GM18499 (cell line): ENCODE measurements at regions not wholly inside any gene's neighbourhood (a gene's known extent, or its start where the extent isn't known, plus 50 kb on each side); places are given as distances from the start of the nearest gene placed in this dataset.

Experiments used
- ATAC-seq: cut with Tn5 transposase; IDR thresholded peaks from one replicate; pipeline ENCODE4 v1.9.1; 2021; ENCODE audit warnings: moderate number of reproducible peaks; ENCODE audit not compliant: insufficient read depth, unreplicated experiment

DNA sequence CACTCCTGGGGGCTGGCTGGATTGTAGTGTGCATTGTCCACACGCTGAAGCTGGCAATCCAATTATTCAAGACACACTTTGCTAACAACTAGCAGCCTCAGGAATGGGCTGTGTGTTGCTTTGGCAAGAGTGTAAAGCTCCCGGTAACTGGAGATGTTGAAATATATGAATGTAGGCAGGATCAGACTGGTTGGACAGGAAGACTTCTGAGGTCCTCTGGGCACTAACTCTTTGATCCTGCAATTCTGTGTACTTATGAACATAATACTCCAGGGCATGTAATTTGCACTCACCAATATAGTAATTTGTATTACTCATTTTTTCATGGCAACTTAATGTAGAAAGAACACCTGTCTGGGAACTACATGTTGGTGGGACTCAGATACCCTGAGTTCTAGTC is 106.7 kb upstream of the SLC28A3 start:
- no peak for ATAC-seq

DNA sequence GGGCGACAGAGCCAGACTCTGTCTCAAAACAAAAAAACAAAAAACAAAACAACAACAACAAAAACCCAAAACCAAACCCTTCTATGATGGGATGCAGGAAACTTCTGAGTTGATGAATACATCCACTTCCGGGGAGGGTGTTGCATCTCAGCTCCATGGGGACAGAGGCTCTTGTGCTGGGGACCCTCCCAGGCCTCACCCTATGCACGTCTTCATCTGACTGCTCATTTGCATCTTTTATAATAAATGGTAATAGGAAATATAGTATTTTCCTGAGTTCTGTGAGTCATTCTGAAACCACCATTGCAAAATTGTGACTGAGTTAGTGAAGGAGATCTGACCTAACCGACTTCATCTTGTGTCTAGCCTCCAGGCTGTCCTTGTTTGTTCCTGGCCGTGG is 109.5 kb upstream of the SLC28A3 start:
- ATAC-seq = no peak

DNA sequence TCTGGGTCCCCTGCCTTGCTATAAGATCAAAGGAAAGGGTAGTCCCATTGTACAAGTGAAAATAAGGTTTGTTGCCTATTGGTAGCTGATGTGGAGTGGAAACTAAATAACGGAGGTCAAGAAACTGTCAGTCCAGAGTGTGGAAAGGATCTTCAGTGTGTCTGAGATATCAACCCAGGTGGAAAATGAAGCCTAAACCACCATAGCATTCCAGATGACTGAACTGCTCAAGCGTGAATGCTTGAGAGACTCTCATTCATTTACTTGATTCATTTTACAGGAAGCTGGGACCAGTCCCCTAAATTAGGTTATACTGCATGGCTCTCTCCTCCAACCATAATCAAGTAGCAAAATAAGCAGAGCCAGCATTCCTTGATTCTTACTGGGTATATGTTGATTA is 116.0 kb upstream of the SLC28A3 start:
- ATAC-seq = no peak

DNA sequence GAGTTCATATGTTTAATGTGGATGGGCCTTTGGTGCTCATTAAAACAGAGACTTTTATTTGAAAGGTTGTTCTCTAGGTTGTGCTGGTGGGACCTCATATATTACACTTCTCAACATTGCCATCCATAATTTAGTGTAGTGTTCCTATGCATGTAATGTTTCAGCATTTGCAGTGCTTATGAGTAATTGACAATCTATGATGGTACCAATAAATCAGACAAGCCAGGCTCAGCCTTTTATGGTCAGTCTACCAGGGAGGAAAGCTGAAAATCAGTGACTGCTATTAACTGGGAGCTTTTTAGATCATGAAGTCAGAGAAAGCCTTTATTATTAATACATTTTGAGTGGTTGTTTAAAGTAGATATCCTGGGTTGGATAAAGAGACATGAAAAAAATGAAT is 120.1 kb upstream of the SLC28A3 start:
- ATAC-seq = no peak

DNA sequence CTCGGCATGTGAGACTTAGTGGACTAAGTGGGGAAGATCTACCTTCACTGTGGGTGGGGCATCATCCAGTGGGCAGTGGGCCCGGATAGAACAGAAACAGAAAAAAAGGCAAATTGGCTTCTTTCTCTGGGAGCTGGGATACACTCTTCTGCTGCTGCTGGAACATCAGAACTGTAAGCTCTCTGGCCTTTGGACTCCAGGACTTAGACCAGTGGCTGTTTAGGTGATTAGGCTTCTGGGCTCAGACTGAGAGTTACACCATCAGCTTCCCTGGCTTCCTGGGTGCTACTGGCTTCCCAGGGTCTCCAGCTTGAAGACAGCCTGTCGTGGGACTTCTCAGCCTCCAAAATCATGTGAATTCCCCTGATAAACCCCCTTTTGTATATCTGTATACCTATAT is 122.7 kb upstream of the SLC28A3 start:
- no peak for ATAC-seq

DNA sequence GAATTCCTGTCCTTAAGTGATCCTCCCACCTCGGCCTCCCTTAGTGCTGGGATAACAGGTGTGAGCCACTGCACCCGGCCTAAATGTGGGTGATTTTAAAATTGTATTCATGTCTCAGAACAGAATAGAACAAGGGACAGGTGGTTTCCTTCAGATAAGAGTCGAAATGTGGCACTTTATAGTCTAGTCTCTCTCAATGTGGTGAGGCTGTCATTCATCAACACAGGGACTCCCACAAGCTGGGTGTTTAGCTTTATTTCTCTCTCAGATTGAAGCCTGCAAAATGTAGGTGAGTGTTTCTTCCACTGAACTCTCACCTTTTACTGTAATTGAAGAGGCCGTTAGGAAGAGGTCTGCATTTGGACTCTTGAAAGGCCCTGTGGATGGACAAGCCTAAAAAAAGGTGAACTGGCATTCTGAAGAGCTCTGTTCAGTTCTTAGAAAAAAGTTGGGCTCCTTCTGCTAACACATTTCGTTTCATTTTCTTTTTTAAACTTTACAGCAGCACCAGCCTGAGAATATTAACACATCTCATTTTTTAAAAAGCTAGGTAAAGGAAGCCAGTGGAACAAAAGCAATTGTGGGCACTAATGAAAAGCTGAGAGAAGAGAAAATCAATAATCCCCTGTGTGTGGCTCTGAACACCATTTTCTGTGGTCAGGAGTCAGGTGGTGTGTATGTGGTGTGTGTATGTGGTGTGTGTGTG is 126.2 kb upstream of the SLC28A3 start:
- ATAC-seq = no peak

DNA sequence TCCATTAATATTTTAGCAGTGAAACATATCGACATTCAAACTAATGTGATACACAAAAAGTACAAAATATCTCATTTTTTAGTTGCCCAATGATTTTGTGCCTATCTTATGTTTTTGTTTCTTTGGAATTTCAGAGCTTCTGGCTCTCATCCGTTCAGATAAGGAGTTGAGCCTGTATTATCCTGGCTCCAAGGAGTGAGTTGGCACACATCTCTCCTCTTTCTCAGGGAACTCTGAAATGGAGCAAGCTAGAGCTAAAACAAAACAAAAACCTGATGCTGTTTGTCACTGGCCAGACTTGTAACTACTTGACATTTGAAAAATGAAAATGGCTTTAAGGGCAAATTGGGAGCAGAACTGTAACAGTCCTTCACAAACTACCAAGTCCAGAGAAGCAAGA is 131.3 kb upstream of the SLC28A3 start:
- ATAC-seq = no peak

DNA sequence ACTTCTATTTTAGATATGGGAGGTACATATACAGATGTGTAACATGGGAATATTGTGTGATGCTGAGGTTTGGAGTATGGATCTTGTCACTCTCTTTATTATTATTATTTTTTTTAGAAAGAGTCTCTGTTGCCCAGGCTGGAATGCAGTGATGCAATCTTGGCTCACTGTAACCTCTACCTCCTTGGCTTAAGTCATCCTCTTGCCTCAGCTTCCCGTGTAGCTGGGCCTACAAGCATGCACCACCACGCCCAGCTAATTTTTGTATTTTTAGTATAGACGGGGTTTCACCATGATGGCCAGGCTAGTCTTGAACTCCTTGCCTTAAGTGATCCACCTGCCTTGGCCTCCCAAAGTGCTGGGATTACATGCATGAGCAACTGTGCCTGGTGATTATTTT is 138.4 kb upstream of the SLC28A3 start:
- ATAC-seq = no peak

DNA sequence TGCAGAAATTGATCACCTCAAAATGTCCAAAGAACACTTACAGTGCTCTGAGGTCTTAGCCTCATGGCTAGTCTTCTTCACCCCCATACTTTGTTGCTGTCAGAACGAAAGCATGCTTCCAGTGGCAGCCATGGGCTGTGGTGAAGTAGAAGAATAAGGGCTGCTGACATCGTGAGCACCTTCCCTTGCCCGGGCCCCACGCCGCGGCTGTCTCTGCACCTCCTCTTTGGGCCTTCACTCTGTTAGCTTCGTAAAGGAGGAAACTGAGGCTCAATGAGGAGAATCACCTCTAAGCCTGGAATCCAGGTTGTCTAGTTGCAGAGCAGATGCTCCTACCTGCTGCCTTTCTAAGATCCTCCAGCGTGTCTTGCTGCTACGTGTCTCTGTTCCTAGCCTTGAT is 139.5 kb upstream of the SLC28A3 start:
- no peak for ATAC-seq

DNA sequence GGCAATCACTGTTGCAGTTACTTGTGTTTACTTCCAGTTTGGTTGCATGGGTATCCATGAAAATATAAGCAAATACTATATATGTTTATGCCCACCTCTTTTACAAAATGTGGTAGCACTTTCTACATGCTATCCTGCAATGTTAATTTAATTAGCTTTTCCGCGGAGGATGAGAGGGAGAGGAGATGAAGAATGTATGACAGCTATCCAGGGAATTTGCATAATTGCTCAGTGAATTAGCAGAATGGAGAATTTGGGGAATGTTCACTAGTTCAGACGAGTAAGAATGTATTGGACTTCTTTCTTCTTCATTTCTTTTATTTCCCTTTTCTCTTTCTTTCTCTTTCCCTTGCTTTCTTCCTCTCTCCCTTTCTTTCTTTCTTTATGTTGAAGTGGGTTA is 140.7 kb upstream of the SLC28A3 start:
- no peak for ATAC-seq

DNA sequence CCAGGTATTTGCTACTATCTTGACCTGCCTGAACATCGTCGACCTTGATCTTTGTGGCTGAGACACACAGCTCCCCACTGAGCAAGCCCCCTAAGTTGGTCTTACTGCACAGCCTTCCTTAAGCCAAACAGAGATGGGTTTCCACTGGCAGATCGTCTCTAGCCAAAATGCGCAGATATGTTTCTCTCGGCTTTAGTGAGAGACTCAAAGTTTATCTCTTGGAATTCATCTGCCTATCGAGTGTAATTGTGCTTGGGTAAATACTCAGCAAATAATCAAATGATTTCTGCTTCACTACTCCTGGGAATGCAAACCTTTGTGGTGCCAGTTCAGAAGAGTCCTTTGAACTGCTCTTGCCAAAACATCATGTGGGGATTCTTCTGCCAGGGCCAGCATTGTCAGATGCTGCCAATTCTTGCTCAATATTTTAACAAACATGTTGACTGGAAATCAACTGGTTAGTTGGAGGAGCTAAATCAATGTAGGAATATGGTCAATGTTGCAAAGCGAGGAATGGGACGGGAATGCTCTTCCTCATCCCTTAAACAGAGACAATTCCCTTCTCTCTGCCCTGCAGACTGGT is 141.2 kb upstream of the SLC28A3 start:
- ATAC-seq = no peak

DNA sequence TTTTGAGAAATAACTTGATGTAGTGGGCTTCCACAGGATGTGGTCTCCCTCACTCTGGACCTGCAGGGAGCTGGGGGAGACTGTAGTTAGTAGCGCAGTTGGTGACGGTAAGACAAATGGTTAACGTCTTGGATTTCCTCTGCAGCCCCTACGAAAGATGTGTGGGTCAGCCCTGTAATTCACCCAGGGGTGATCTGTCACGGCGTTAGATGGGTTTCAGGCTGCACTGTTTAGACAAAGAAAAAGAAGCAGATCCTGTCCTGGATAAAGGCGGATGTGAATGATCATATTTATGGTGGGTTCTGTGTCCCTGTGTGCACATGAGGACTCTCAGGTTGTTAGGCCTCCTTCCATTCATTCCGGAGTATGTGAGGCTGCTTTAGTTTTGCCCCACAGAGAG is 142.0 kb upstream of the SLC28A3 start:
- ATAC-seq = no peak

DNA sequence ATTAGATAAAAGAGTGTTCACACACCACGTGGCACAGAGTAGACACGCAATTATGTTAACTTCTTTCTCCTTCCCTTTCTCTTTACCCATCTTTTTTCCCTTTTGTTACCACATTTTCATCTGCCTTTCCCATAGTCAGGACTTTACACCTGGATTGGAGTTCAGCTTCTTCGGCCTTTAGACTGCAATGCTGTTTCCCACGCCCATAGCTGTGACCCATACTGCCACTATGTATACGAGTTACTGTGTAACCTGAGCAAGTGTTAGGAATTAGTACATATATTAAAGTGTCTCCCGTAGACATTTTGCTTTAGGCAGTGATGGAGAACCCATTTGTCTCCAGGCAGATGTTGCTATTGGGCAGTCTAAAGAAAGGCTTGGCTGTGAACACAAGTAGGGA is 143.6 kb upstream of the SLC28A3 start:
- ATAC-seq = no peak

DNA sequence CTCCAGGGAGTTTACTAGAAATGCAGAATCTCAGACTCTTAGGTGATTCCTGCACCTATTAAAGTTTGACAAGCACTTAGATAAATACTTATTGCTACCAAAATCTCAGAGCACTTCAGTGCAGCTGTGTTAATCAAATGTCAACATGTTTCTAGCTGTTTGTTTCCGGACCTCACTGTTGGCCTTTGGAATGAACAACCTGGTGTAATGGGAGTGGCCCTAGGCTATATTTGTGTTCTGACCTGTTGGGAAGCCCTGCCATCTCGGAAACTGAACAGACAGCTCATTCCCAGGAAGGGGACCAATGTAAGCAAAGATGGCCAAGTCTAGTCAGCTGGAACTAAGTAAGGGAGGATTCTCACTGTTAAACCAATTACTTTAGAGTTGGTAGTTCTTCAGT is 145.0 kb upstream of the SLC28A3 start:
- ATAC-seq = no peak

DNA sequence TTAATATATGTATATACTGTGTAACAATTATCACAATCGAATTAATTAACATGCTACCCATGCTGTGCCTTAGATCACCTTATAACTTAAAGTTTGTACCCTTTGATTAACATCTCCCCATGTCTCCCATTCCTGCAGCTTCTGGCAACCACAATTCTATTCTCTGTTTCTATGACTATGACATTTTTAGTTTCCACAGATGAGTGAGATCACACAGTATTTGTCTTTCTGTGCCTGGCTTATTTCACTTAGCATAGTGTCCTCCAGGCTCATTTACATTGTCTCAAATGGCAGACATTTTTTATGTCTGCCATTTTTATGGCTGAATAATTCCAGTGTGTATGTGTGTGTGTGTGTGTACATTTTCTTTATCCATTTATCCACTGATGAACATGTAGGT is 146.1 kb upstream of the SLC28A3 start:
- ATAC-seq = no peak

DNA sequence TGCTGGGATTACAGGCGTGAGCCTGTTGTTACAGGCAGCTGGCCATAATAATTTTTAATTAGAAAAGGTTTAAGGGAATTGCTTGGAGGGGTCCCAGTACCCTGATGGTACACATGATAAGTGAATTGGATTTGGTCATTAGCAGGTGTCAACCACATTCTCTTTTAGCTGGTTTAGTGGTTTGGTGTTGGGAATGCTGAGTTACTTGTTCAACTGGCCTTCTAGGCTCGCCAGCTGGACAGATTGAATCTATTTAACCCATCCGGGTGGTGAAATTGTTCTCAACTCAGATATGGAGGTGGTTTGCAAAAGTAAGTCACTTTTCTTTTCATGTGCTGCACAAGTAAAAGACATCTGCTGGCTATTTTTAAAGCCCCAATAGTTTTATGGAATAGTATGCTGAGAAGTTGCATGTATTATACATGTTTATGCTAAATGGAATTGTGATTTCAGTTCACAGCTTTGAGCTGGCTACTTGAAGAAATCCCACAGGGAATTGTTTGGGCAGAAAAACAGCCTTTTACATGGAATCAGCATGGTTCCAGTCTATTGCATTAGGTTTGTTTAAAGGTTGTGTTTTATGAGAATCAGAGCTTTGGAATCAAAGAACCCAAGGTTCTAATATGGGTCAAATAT is 149.8 kb upstream of the SLC28A3 start:
- no peak for ATAC-seq

DNA sequence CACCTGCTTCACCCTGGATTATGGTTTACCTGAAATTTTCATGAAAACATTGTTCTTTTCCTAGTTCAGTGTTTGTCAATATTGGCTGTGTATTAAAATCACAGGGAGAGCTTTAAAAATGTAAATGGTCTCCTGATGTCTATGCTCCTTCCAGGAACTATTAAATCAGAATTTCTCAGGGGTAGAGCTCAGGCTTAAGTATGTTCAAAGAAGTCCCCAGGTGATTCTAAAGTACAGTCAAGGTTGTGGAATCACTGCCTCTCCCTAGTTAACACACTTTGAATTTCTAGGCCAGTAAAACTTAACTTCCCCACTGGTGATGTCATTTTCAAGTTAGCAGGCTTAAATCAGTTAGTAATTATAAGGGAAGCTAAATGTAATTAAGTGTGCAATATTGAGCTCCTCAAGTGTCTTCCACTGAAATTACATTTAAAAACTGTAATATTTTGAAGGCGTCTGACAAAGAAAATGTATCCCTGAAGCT is 150.3 kb upstream of the SLC28A3 start:
- no peak for ATAC-seq

DNA sequence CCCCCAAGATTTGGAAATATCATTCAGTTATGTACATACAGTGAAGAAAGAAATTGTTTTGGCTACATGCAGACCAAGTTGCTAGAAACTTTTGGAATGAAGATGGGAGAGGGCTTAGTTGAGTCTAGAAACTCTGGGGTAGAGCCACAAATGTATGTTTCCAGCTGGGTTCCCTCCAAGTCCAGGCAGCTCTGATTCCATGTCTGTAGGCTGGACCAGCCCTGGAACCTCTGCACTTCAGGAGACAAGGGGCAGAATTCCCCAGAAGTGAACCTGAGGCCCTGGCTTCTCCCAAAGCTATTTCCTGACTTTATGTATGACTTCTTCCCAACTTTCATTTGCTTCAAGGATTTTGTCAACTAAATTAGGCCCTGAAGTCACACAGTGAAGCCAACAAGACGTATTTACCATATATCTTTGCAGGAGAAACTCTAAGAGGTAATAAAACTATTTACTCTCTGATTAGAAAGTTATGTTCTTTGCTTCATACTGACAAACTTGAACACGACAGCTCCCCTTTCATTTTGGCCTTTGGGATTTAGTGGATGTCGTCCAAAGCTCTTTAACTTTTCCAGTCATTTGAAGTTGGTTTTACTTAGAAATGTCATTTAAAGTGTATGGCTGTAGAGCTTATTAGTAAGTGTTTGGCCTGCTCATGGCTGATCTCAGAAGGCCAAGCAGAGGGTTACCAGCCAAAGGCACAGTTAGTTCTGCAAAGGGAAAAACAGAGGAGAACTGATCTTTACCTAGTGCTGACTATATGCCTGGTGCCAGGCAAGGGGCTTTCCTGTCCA is 152.0 kb upstream of the SLC28A3 start:
- ATAC-seq = no peak

DNA sequence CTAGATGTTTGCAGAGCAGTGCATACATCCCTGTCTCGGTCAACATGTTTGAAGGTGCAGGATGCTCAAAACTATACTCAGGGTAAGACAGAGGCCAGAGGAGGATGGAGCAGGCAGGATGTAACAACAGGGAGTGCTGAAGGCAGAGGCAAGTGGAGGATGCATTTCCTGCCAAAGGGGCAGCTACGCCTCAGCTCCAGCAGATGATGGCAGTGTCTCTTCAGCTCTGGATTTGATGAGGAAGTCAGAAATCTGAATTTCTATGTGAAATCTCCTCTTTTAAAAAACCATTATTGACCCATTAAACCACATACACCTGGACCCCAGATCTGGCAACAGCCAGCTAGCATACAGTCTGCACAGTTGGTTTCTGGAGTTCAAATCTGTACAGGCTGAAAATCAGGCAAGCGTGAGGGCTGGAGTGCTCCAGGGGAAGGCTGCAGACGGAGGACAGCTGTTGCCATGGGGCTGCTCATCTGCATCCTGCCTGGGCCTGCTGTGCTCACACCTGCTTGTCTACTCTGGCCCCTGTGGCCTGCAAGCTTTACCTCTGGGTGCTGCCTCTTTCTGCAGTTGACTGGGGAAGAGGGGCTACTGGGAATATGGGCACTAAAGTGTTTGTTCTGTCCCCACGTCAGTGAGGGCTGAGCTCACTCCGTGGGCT is 152.9 kb upstream of the SLC28A3 start:
- ATAC-seq = no peak

DNA sequence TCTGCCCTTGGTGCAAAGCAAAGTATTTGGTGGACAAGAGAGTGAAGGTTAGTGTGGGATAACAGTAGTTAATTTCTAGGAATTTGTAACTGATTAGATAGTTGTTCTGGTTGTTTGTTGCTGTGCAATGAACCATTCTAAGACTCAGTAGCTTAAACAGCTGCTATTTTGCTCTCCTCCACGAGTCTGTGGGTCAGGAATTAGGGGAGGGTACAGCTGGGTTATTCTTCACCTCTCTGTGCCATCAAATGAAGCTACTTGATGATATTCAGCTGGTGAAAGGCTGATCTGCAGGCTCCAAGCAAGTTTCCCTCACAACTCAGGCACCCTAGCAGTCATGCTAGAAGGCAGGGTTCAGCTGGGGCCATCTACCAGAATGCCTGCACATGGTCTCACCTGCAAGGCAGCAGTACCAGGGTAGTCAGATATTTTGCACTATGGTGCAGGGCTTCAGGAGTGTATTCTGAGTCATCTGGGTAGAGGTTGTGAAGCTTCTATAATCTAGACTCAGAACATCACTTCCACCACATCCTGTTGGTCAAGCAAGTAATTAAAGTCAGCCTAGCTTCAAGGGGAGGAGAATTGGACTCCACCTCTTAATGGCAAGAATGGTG is 159.5 kb upstream of the SLC28A3 start:
- ATAC-seq = peak; percentile 96
